Thymus (tissue), 11 donors: ENCODE measurements at regions not wholly inside any gene's neighbourhood (a gene's known extent, or its start where the extent isn't known, plus 50 kb on each side); places are given as distances from the start of the nearest gene placed in this dataset.
"Not testable (repeated sequence)": the region's sequence is repeated elsewhere in the genome, so short reads cannot be mapped to it uniquely, and the experiment has no call there.

Experiments
- DNase-seq, 9 donors: peaks; one replicate each; pipeline ENCODE4 v3.0.0-alpha.2; 2013; ENCODE audit warnings: low spot score in 9 of 9, low read depth in 6 of 9, missing footprints in 1 of 9
- H3K27ac ChIP-seq, 2 donors: one replicate each; pipeline ENCODE4 v1.5.1; 2013; ENCODE audit warnings: control low read depth in 1 of 2, low read depth in 1 of 2, low read length in 1 of 2, mild to moderate bottlenecking in 1 of 2, moderate library complexity in 1 of 2
- H3K27me3 ChIP-seq, 2 donors: one replicate each; pipeline ENCODE4 v1.5.1; 2013; ENCODE audit warnings: low read length in 1 of 2; ENCODE audit not compliant: control insufficient read depth in 2 of 2, insufficient read depth in 1 of 2
- H3K36me3 ChIP-seq, 2 donors: one replicate each; pipeline ENCODE4 v1.5.1; 2013; ENCODE audit warnings: low read length in 1 of 2, mild to moderate bottlenecking in 1 of 2, moderate library complexity in 1 of 2; ENCODE audit not compliant: control insufficient read depth in 2 of 2, insufficient read depth in 2 of 2
- H3K4me1 ChIP-seq, 2 donors: one replicate each; pipeline ENCODE4 v1.5.1; 2013; ENCODE audit warnings: low read length in 2 of 2; ENCODE audit not compliant: control insufficient read depth in 2 of 2, insufficient read depth in 2 of 2
- H3K4me3 ChIP-seq, 2 donors: one replicate each; pipeline ENCODE4 v1.5.1; 2013; ENCODE audit warnings: low read length in 2 of 2, control low read depth in 1 of 2, mild to moderate bottlenecking in 1 of 2
- H3K9me3 ChIP-seq, 2 donors: one replicate each; pipeline ENCODE4 v1.5.1; 2013; ENCODE audit warnings: low read length in 1 of 2, mild to moderate bottlenecking in 1 of 2; ENCODE audit not compliant: control insufficient read depth in 2 of 2, insufficient read depth in 1 of 2
- WGBS: extraction: QIAGEN DNeasy Blood & Tissue Kit; methylation state at CpG from one replicate; pipeline ENCODE4 v1.1.7; 2013; 5-methylcytosine and 5-hydroxymethylcytosine counted together
- donor health status: healthy.

DNA sequence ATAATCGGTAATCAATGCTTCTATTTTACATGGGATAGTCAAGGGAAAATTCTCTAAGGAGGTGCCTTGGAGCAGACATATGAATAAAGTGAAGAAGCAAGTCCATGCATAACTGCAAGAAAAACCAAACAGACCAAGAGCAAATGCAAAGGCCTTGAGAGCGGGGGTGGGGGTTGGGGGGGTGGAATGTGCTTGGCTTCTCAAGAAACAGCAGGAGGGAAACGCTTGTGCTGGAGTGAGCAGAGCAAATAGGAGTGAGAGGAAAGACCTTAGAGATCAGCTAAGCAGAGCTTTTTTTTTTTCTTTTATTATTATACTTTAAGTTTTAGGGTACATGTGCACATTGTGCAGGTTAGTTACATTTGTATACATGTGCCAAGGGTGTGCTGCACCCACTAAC lies 260.8 kb downstream of the ARPP21 start:
- no peaks in the 10 kb centered on the region for H3K4me1 ChIP-seq
- no peaks in the 10 kb centered on the region for H3K36me3 ChIP-seq
- H3K27me3 ChIP-seq, result no peaks in the 10 kb centered on the region
- H3K9me3 ChIP-seq, result no peaks in the 10 kb centered on the region
- no peak overlapping the region for H3K4me3 ChIP-seq
- no peak for DNase-seq
- WGBS, result 95% methylated on average over 3 of the region's 3 CpGs
- H3K27ac ChIP-seq, result no peak overlapping the region

DNA sequence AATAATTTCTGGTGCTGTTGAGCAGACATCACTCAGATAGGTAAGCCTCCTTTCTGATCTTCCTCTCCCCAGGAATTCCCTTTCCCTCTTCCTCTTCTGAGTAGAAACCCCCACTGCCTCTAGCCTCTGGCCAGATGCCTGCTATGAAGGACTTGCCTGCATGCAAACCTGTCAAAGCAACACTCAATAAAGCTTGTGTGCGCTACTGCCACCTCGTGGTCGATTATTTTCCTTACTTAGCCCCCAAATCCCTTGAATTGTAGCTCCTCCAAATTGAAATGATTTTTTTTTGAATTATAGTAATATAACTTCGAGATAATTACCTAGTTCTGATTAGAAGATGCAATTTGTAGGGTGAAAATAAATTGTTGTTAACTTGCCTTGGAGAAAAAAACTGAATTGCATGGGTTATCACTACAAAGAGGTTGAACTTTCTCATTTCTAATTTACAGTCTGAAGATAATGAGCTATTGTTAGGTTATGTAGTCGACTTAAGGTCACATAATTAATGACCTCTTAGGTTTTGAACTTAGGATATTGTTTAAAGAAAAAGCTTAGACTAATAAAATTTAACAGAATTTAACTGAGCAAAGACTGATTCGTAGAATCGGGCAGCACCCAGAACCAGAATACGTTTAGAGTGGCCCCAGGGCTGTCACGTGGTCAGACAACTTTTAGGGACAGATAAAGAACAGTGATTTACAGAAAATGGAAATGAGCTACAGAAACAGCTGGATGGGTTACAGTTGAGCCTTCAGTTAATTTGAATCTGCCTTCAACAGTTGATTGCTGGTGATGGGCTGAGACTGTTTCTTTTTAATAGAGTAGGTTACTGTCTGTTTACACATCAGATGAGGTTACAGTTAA lies 269.3 kb downstream of the ARPP21 start:
- no peaks in the 10 kb centered on the region for H3K36me3 ChIP-seq
- WGBS, result 50% methylated on average over 9 of the region's 9 CpGs
- peak; percentile 48 to 89 (median 77) for DNase-seq
- H3K27ac ChIP-seq, result no peak overlapping the region
- no peaks in the 10 kb centered on the region for H3K9me3 ChIP-seq
- no peak overlapping the region for H3K4me3 ChIP-seq
- H3K27me3 ChIP-seq, result no peaks in the 10 kb centered on the region
- H3K4me1 ChIP-seq, result no peaks in the 10 kb centered on the region

DNA sequence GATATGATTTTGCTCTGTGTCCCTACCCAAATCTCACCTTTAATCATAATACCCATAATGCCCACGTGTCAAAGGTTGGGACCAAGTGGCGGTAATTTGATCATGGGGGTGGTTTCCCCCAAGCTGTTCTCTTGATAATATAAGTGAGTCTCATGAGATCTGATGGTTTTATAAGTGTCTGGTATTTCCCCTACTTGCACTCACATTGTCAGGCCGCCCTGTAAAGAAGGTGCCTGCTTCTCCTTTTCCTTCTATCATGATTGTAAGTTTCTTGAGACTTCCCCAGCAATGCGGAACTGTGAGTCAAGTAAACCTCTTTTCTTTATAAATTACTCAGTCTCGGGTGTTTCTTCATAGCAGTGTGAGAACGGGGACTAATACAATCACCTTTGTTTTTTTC lies 279.8 kb downstream of the ARPP21 start:
- no peak overlapping the region for H3K27ac ChIP-seq
- no peak overlapping the region for H3K4me3 ChIP-seq
- 97% methylated on average over 6 of the region's 6 CpGs for WGBS
- H3K27me3 ChIP-seq, result no peaks in the 10 kb centered on the region
- H3K36me3 ChIP-seq, result no peaks in the 10 kb centered on the region
- peaks cover 0 to 13% of the 10 kb centered on the region in 2 donors for H3K9me3 ChIP-seq
- no peak for DNase-seq
- no peaks in the 10 kb centered on the region for H3K4me1 ChIP-seq

DNA sequence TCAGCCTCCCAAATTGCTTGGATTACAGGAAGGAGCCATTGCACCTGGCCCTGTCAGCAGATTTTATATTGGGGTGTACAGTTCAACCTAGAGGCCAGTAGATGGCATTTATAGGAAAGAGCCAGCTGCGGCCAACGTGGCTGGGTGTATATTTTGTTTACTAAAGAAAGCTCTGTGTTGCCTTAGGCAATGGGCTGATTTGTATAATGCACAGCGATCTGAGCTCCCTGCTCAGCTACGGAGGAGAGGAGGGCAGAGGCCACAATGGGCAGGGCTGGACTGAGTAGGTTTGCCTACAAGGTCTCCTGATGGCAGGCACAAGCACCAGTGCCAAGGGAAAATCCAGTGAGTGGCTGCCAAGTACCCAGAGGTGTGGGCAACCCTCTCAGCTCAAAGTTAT lies 282.4 kb downstream of the ARPP21 start:
- 98% methylated on average over 4 of the region's 4 CpGs for WGBS
- Histone ChIP-seq H3K4me1 (no peaks in the 10 kb centered on the region), H3K27me3 (no peaks in the 10 kb centered on the region), H3K4me3 (no peak overlapping the region), H3K36me3 (no peaks in the 10 kb centered on the region), H3K27ac (no peak overlapping the region), H3K9me3 (peaks cover 0 to 13% of the 10 kb centered on the region in 2 donors)
- DNase-seq, result no peak

DNA sequence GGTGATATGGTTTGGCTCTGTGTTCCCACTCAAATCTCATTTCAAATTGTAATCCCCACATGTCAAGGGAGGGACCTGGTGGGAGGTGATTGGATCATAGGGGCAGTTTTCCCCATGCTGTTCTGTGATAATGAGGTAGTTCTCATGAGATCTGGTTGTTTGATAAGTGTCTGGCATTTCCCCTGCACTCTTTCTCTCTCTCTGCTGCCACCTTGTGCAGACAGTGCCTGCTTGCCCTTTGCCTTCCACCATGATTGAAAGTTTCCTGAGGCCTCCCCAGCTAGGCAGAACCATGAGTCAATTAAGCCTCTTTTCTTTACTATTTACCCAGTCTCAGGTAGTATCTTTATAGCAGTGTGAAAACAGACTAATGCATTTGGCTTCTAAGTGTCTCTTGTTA lies 284.7 kb downstream of the ARPP21 start:
- H3K27ac ChIP-seq, H3K36me3 ChIP-seq, H3K27me3 ChIP-seq, H3K4me3 ChIP-seq, H3K4me1 ChIP-seq: not testable (repeated sequence)
- peaks cover 0 to 13% of the 10 kb centered on the region in 2 donors for H3K9me3 ChIP-seq
- peak in 5 of 9 donors; percentile 15 to 60 (median 38) for DNase-seq

DNA sequence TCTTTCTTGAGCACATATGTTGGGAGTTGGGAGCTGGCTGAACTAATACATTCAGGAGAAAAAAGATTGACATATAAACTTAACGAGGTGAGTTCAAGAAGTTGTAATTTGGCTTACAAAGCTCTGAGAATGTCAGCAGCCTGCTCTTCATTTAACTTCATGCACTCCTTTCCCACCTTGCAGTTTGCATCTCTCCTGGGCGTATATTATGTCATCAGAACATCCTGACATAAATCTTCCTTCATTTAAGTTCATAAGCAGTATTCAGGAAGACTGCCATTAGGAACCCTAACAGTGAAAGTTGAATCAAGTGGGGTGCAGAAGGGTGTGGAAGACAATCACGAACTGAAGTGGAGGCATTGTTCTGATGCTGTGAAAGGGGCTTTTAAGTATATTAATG lies 288.1 kb downstream of the ARPP21 start:
- WGBS, result 99% methylated on average over 3 of the region's 3 CpGs
- Histone ChIP-seq H3K4me3 (no peak overlapping the region), H3K36me3 (no peaks in the 10 kb centered on the region), H3K4me1 (no peaks in the 10 kb centered on the region), H3K27me3 (no peaks in the 10 kb centered on the region), H3K9me3 (peaks cover 0 to 4% of the 10 kb centered on the region in 2 donors), H3K27ac (no peak overlapping the region)
- DNase-seq, result no peak

DNA sequence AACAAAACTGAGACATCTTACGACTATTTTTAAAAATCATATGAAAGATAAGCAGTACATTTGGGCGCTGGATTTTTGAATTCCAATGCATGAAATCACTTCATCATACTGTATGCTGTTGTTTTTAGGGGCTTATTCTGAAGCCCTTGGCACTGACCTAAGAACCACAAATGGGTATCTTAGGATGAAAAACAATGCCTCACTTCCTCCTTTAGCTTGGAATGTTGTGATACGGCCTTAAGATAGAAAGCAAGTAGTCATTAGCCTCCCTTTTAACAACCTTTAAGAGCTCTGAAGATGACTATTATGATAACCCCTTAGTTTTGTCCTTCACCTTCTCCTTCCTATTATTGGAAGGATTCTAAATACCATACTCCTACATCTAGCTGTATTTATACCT lies 289.8 kb downstream of the ARPP21 start:
- Histone ChIP-seq H3K27me3 (no peaks in the 10 kb centered on the region), H3K36me3 (no peaks in the 10 kb centered on the region), H3K4me3 (no peak overlapping the region), H3K4me1 (no peaks in the 10 kb centered on the region), H3K9me3 (no peaks in the 10 kb centered on the region), H3K27ac (no peak overlapping the region)
- no peak for DNase-seq
- 84% methylated on average over 3 of the region's 3 CpGs for WGBS

DNA sequence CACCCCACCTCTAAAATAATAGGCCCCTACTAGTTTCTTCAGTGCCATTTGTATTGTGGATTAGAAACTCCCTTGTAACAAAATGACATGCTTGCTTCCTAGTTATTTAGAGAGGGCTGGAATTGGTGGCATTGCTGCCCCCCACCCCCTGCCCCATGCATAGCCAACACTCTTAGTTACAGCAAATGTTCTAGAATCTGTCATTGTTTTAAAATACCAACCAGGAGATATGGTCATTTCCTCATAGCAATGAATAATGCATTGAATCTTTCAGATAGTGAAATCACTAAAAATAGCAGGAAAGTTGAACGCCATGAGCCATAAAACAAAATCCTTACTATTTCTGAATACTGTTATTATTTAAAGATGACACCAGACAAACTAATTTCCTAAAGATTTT lies 292.5 kb downstream of the ARPP21 start:
- H3K4me1 ChIP-seq, result no peaks in the 10 kb centered on the region
- no peaks in the 10 kb centered on the region for H3K27me3 ChIP-seq
- no peak for DNase-seq
- H3K9me3 ChIP-seq, result no peaks in the 10 kb centered on the region
- H3K27ac ChIP-seq, result no peak overlapping the region
- WGBS, result 96% methylated on average over 1 of the region's 1 CpG
- no peaks in the 10 kb centered on the region for H3K36me3 ChIP-seq
- H3K4me3 ChIP-seq, result no peak overlapping the region

DNA sequence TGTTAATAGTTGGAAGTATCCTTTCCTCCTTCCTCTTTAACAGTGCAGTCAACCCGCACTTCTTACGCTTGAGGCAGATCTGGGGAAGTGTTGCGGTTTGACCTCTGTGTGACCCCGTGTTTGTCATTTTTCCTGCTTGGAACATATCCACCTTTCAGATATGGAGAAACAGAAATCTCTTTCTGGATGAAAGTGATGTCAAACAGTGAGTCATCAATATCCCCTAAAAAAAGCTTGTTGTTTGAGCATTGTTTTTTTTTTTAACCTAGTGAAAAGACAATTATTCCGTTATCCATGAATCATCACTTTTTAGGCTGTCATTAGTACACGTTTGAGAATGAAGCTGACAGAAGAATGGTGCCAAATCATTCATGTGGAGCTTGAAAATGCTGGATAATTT lies 293.7 kb downstream of the ARPP21 start:
- H3K4me1 ChIP-seq, result no peaks in the 10 kb centered on the region
- no peaks in the 10 kb centered on the region for H3K27me3 ChIP-seq
- H3K36me3 ChIP-seq, result no peaks in the 10 kb centered on the region
- no peak overlapping the region for H3K27ac ChIP-seq
- DNase-seq, result no peak
- H3K9me3 ChIP-seq, result no peaks in the 10 kb centered on the region
- 49% methylated on average over 6 of the region's 6 CpGs for WGBS
- no peak overlapping the region for H3K4me3 ChIP-seq
